H9 (cell line): ENCODE measurements at regions not wholly inside any gene's neighbourhood (a gene's known extent, or its start where the extent isn't known, plus 50 kb on each side); places are given as distances from the start of the nearest gene placed in this dataset.

Source experiments
- DNase-seq: peaks from one replicate; pipeline ENCODE4 v3.0.0-alpha.2; 2017
- H2AFZ ChIP-seq: one replicate; pipeline ENCODE4 v1.6.1; 2013; ENCODE audit warnings: mild to moderate bottlenecking, low read length, control low read depth, moderate library complexity
- H2AK5ac ChIP-seq: 2 replicates; pipeline ENCODE4 v1.6.1; 2013; ENCODE audit warnings: low read length, control low read depth, mixed read lengths; ENCODE audit not compliant: insufficient read length
- H2BK120ac ChIP-seq: one replicate; pipeline ENCODE4 v1.6.1; 2013; ENCODE audit warnings: low read depth, mild to moderate bottlenecking, low read length, control low read depth, inconsistent platforms; ENCODE audit not compliant: poor library complexity, severe bottlenecking
- H2BK12ac ChIP-seq: 2 replicates; pipeline ENCODE4 v1.6.1; 2013; ENCODE audit warnings: low read length, control low read depth, mixed read lengths, low read depth; ENCODE audit not compliant: insufficient read length
- H2BK15ac ChIP-seq: 2 replicates; pipeline ENCODE4 v1.6.1; 2013; ENCODE audit warnings: low read depth, low read length, control low read depth
- H2BK20ac ChIP-seq: one replicate; pipeline ENCODE4 v1.6.1; 2013; ENCODE audit warnings: low read depth, mild to moderate bottlenecking, low read length, control low read depth, inconsistent platforms; ENCODE audit not compliant: poor library complexity, severe bottlenecking
- H2BK5ac ChIP-seq: 2 replicates; pipeline ENCODE4 v1.6.1; 2013; ENCODE audit warnings: low read length, control low read depth, mixed read lengths; ENCODE audit not compliant: insufficient read length
- H3K14ac ChIP-seq: 2 replicates; pipeline ENCODE4 v1.6.1; 2013; ENCODE audit warnings: low read length, control low read depth; ENCODE audit not compliant: insufficient read depth
- H3K18ac ChIP-seq: 2 replicates; pipeline ENCODE4 v1.6.1; 2013; ENCODE audit warnings: low read depth, mild to moderate bottlenecking, mixed read lengths, low read length, control low read depth; ENCODE audit not compliant: insufficient read length
- H3K23ac ChIP-seq: 2 replicates; pipeline ENCODE4 v1.6.1; 2013; ENCODE audit warnings: low read length, control low read depth, mixed read lengths, low read depth; ENCODE audit not compliant: insufficient read length
- H3K23me2 ChIP-seq: 2 replicates; pipeline ENCODE4 v1.6.1; 2013; ENCODE audit warnings: low read depth, mild to moderate bottlenecking, mixed read lengths, low read length, control low read depth; ENCODE audit not compliant: insufficient read length, poor library complexity, severe bottlenecking
- H3K27ac ChIP-seq: 2 replicates; pipeline ENCODE4 v1.5.1; 2013; ENCODE audit warnings: low read length, control low read depth, mixed read lengths, low read depth; ENCODE audit not compliant: insufficient read length
- H3K27me3 ChIP-seq: 2 replicates; pipeline ENCODE4 v1.6.1; 2013; ENCODE audit warnings: low read length, control low read depth, inconsistent platforms; ENCODE audit not compliant: insufficient read depth
- H3K4ac ChIP-seq: 2 replicates; pipeline ENCODE4 v1.6.1; 2013; ENCODE audit warnings: low read depth, mild to moderate bottlenecking, control low read depth, inconsistent platforms, low read length, moderate library complexity
- H3K4me1 ChIP-seq: 2 replicates; pipeline ENCODE4 v1.6.1; 2013; ENCODE audit warnings: low read length, control low read depth, inconsistent platforms; ENCODE audit not compliant: insufficient read depth
- H3K4me2 ChIP-seq: 2 replicates; pipeline ENCODE4 v1.6.1; 2013; ENCODE audit warnings: low read length, control low read depth, mixed read lengths; ENCODE audit not compliant: insufficient read length, insufficient read depth
- H3K56ac ChIP-seq: 2 replicates; pipeline ENCODE4 v1.6.1; 2013; ENCODE audit warnings: low read depth, mild to moderate bottlenecking, mixed read lengths, low read length, control low read depth; ENCODE audit not compliant: insufficient read length
- H3K79me1 ChIP-seq: 2 replicates; pipeline ENCODE4 v1.6.1; 2013; ENCODE audit warnings: low read depth, mild to moderate bottlenecking, moderate library complexity, low read length, control low read depth, inconsistent platforms; ENCODE audit not compliant: insufficient read depth, poor library complexity, severe bottlenecking
- H3K79me2 ChIP-seq: 2 replicates; pipeline ENCODE4 v1.6.1; 2013; ENCODE audit warnings: low read length, control low read depth, inconsistent platforms; ENCODE audit not compliant: insufficient read depth
- H3K9ac ChIP-seq: 2 replicates; pipeline ENCODE4 v1.6.1; 2013; ENCODE audit warnings: low read length, control low read depth, mixed read lengths; ENCODE audit not compliant: insufficient read length; ENCODE audit errors: extremely low read depth
- H3K9me3 ChIP-seq: one replicate; pipeline ENCODE4 v1.6.1; 2013; ENCODE audit warnings: low read depth, low read length, inconsistent platforms; ENCODE audit not compliant: control insufficient read depth
- H3T11ph ChIP-seq: one replicate; pipeline ENCODE4 v1.6.1; 2013; ENCODE audit warnings: mild to moderate bottlenecking, low read length, control low read depth, inconsistent platforms
- H4K20me1 ChIP-seq: one replicate; pipeline ENCODE4 v1.6.1; 2013; ENCODE audit not compliant: control insufficient read depth, insufficient read length, insufficient read depth
- H4K5ac ChIP-seq: 2 replicates; pipeline ENCODE4 v1.6.1; 2013; ENCODE audit warnings: low read depth, mild to moderate bottlenecking, mixed read lengths, low read length, control low read depth; ENCODE audit not compliant: insufficient read length
- H4K8ac ChIP-seq: replicated peaks from 2 replicates; pipeline ENCODE4 v1.6.1; 2013; ENCODE audit warnings: low read length, control low read depth, mixed read lengths, low read depth; ENCODE audit not compliant: insufficient read length
- H4K91ac ChIP-seq: 2 replicates; pipeline ENCODE4 v1.6.1; 2013; ENCODE audit warnings: low read depth, mild to moderate bottlenecking, moderate library complexity, mixed read lengths, low read length, control low read depth; ENCODE audit not compliant: insufficient read length
- H3K27ac Mint-ChIP-seq, 3 experiments: 2 replicates in 2 of 3; 3 replicates in 1 of 3; pipeline ENCODE4 v1.8.0; 2020 to 2021; ENCODE audit warnings: mixed read lengths in 3 of 3, mild to moderate bottlenecking in 1 of 3, moderate library complexity in 1 of 3
- H3K27me3 Mint-ChIP-seq: 2 replicates; pipeline ENCODE4 v1.8.0; 2021; ENCODE audit warnings: low read depth, mild to moderate bottlenecking, moderate library complexity, mixed read lengths
- H3K36me3 Mint-ChIP-seq, 3 experiments: 2 replicates in 2 of 3; 3 replicates in 1 of 3; pipeline ENCODE4 v1.8.0; 2020 to 2021; ENCODE audit warnings: low read depth in 3 of 3, mixed read lengths in 3 of 3; ENCODE audit not compliant: insufficient read depth in 1 of 3
- H3K4me1 Mint-ChIP-seq, 2 experiments: 2 replicates each; pipeline ENCODE4 v1.8.0; 2020; ENCODE audit warnings: mixed read lengths in 2 of 2
- H3K4me3 Mint-ChIP-seq, 2 experiments: 2 replicates in 1 of 2; 3 replicates in 1 of 2; pipeline ENCODE4 v1.8.0; 2020 to 2021; ENCODE audit warnings: mild to moderate bottlenecking in 2 of 2, mixed read lengths in 2 of 2, moderate library complexity in 1 of 2
- H3K9me3 Mint-ChIP-seq, 2 experiments: 2 replicates in 1 of 2; 3 replicates in 1 of 2; pipeline ENCODE4 v1.8.0; 2020; ENCODE audit warnings: mild to moderate bottlenecking in 2 of 2, mixed read lengths in 2 of 2, moderate library complexity in 1 of 2
- CTCF ChIP-seq: fragments of 200-600 bp; sonication (generic); conservative IDR thresholded peaks from 3 replicates; pipeline ENCODE4 v1.8.0; 2021; ENCODE audit warnings: antibody characterized with exemption, mild to moderate bottlenecking
- WGBS: extraction: QIAGEN DNeasy Blood & Tissue Kit; methylation state at CpG from one replicate; pipeline ENCODE4 v1.1.7; 2013; ENCODE audit warnings: missing lambda C conversion rate, low lambda C conversion rate, mixed read lengths; ENCODE audit not compliant: insufficient read length; ENCODE audit errors: extremely low coverage; 5-methylcytosine and 5-hydroxymethylcytosine counted together

- no peak overlapping the region for H3K4ac ChIP-seq
- H2AFZ ChIP-seq = no peak overlapping the region
- no peak overlapping the region for H4K5ac ChIP-seq
- no peak overlapping the region for H4K91ac ChIP-seq
- no peak overlapping the region for H3K4me3 Mint-ChIP-seq
- no peaks in the 10 kb centered on the region for H3K9me3 Mint-ChIP-seq
- H2BK12ac ChIP-seq = no peak overlapping the region
- H3K4me1 ChIP-seq = no peaks in the 10 kb centered on the region; the same call in 1 of the 2 replicates
- H3K79me2 ChIP-seq = no peaks in the 10 kb centered on the region
- WGBS = no CpG with 5 or more reads among the region's 6 CpGs
- no peak for TF ChIP-seq CTCF
- H3K27ac ChIP-seq = no peak overlapping the region
- no peak overlapping the region for H3K56ac ChIP-seq
- no peak overlapping the region for H3K23ac ChIP-seq
- no peaks in the 10 kb centered on the region for H3K36me3 Mint-ChIP-seq
- H3T11ph ChIP-seq = no peak overlapping the region
- H3K27me3 Mint-ChIP-seq = no peaks in the 10 kb centered on the region; the same call in 1 of the 2 replicates
- no peak overlapping the region for H3K9ac ChIP-seq
- H3K14ac ChIP-seq = no peak overlapping the region
- no peaks in the 10 kb centered on the region for H3K79me1 ChIP-seq
- no peak overlapping the region for H4K8ac ChIP-seq
- no peaks in the 10 kb centered on the region for H4K20me1 ChIP-seq
- DNase-seq = no peak
- H3K27me3 ChIP-seq = no peaks in the 10 kb centered on the region
- H3K23me2 ChIP-seq = no peaks in the 10 kb centered on the region
- no peak overlapping the region for H2BK15ac ChIP-seq
- H3K18ac ChIP-seq = no peak overlapping the region
- no peaks in the 10 kb centered on the region for H3K9me3 ChIP-seq
- H2BK20ac ChIP-seq = no peak overlapping the region
- no peak overlapping the region for H3K4me2 ChIP-seq
- H3K4me1 Mint-ChIP-seq = peaks cover 5 to 8% of the 10 kb centered on the region in 2 experiments; a peak in 3 of 4 replicates
- no peak overlapping the region for H2BK120ac ChIP-seq
- H2AK5ac ChIP-seq = no peak overlapping the region
- no peak overlapping the region for H2BK5ac ChIP-seq
- H3K27ac Mint-ChIP-seq = no peak overlapping the region; a peak in 1 of 7 replicates
Measured at GRCh38 chr7:131166066-131166465, 161.6 kb upstream of the MKLN1 start.
